CD4-positive, CD25-positive, alpha-beta regulatory T cell (primary cell): ENCODE measurements at regions not wholly inside any gene's neighbourhood (a gene's known extent, or its start where the extent isn't known, plus 50 kb on each side); places are given as distances from the start of the nearest gene placed in this dataset.

Source experiments
- ATAC-seq, 2 donors: fragments of 150-1000 bp; cut with Tn5 transposase; one replicate each; pipeline ENCODE4 v1.10.0; 2021; ENCODE audit warnings: low read depth in 2 of 2, moderate number of reproducible peaks in 2 of 2, moderate library complexity in 1 of 2
- DNase-seq, 3 donors: peaks; one replicate each; pipeline versions ENCODE4 v3.0.0 to v3.0.0-alpha.2; 2012 to 2022; ENCODE audit warnings: mixed read lengths in 1 of 3
- H3K27ac ChIP-seq: one replicate; pipeline ENCODE4 v1.7.0; 2013; ENCODE audit warnings: mild to moderate bottlenecking, low read length; ENCODE audit not compliant: insufficient read depth, poor library complexity, severe bottlenecking
- H3K27me3 ChIP-seq: one replicate; pipeline ENCODE4 v1.7.0; 2013; ENCODE audit warnings: low read length; ENCODE audit not compliant: control insufficient read depth, insufficient read depth
- H3K36me3 ChIP-seq: one replicate; pipeline ENCODE4 v1.7.0; 2013; ENCODE audit warnings: mild to moderate bottlenecking, low read length, moderate library complexity; ENCODE audit not compliant: control insufficient read depth, insufficient read depth
- H3K4me1 ChIP-seq: 2 replicates; pipeline ENCODE4 v1.7.0; 2013; ENCODE audit warnings: mild to moderate bottlenecking, low read length; ENCODE audit not compliant: insufficient read depth, control insufficient read depth, poor library complexity, severe bottlenecking
- H3K4me3 ChIP-seq: one replicate; pipeline ENCODE4 v1.7.0; 2013; ENCODE audit warnings: low read depth, mild to moderate bottlenecking, low read length, moderate library complexity
- H3K9me3 ChIP-seq, 2 experiments: 1 replicate in 1 of 2; 2 replicates in 1 of 2; pipeline ENCODE4 v1.7.0; 2013; ENCODE audit warnings: low read length in 2 of 2, mild to moderate bottlenecking in 1 of 2, moderate library complexity in 1 of 2; ENCODE audit not compliant: control insufficient read depth in 2 of 2
- H3K27ac Mint-ChIP-seq, 3 donors: one replicate each; pipeline ENCODE4 v1.8.0; 2020 to 2022; ENCODE audit warnings: mild to moderate bottlenecking in 3 of 3, mixed read lengths in 3 of 3, moderate library complexity in 2 of 3
- H3K27me3 Mint-ChIP-seq: one replicate; pipeline ENCODE4 v1.8.0; 2022; ENCODE audit warnings: mild to moderate bottlenecking, mixed read lengths
- H3K36me3 Mint-ChIP-seq: one replicate; pipeline ENCODE4 v1.8.0; 2020; ENCODE audit warnings: mixed read lengths
- H3K4me1 Mint-ChIP-seq, 4 donors: one replicate each; pipeline ENCODE4 v1.8.0; 2020 to 2022; ENCODE audit warnings: mixed read lengths in 4 of 4, mild to moderate bottlenecking in 1 of 4
- H3K4me3 Mint-ChIP-seq, 4 donors: one replicate each; pipeline ENCODE4 v1.8.0; 2020 to 2022; ENCODE audit warnings: mild to moderate bottlenecking in 4 of 4, mixed read lengths in 4 of 4, moderate library complexity in 3 of 4
- H3K9me3 Mint-ChIP-seq, 7 donors: one replicate each; pipeline ENCODE4 v1.8.0; 2020 to 2022; ENCODE audit warnings: mixed read lengths in 7 of 7, mild to moderate bottlenecking in 3 of 7, moderate library complexity in 2 of 7

DNA sequence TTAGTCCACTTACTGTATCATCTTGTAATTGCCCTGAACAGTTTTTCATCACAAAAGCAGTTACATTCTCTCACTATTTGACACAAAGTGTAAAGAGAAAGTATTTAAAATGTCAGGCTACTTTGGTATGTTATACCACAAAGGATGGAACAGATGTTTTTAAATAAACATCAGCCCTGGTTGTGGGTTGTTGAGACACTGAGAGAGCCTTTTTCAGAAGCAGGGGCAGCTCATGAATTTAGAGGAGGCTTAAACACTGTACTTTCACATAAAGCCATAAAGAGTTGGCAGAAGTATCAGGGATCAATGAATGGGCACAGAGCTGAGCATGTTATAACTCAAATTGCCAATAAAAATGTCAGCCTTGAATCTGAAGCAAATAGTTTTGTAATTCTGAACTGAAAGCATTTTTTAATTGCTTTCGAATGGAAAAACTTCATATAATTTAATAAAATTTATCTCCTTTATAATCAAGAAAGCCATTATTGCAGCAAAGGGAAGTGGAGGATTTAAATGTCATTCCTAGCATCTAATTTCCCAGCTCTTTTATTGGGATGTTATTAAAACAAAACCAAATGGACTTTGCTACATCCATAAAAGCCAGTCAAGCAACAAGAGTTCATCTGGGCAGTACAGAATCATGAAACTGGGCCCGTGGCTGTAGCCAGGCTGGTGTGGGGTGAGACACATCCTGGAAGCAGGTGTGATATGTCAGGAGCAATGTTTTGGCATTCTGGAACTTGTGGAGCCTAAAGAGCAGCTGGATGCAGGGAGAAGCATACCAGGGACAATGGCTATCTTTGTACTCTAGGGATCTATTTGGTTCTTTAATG is 95.1 kb upstream of the NT5C1B start:
- no peaks in the 10 kb centered on the region for H3K36me3 ChIP-seq
- no peak overlapping the region for H3K27ac ChIP-seq
- no peaks in the 10 kb centered on the region for H3K27me3 ChIP-seq
- H3K4me3 ChIP-seq = no peak overlapping the region
- peaks cover 5% of the 10 kb centered on the region for H3K36me3 Mint-ChIP-seq
- H3K4me3 Mint-ChIP-seq = no peak overlapping the region
- DNase-seq (no peak), ATAC-seq (no peak)
- H3K27me3 Mint-ChIP-seq = no peaks in the 10 kb centered on the region
- H3K9me3 Mint-ChIP-seq = peaks cover 0 to 4% (median 0%) of the 10 kb centered on the region in 7 donors
- H3K4me1 ChIP-seq = no peaks in the 10 kb centered on the region
- H3K27ac Mint-ChIP-seq = no peak overlapping the region
- H3K4me1 Mint-ChIP-seq = peaks cover 0 to 7% (median 0%) of the 10 kb centered on the region in 4 donors
- no peaks in the 10 kb centered on the region for H3K9me3 ChIP-seq

DNA sequence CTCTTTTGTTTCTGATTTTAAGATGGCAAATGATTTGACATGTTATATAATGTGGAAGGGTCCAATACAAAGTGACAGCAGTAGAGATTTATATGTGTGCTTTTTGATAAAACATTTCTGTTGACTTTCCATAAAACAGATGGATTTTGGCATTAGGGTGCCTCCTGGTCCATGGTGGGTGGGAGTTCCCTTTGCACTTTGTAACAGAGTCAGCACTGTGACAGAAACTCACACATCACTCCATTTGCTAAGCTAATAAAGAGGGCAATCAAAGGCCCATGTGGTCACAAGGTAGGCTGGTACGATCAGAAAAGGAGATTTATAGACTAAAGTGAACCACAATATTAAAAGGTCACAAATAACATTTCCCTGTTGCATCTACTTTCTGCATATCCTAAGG is 93.3 kb upstream of the NT5C1B start:
- Mint-ChIP-seq H3K9me3 (peaks cover 0 to 4% (median 0%) of the 10 kb centered on the region in 7 donors), H3K27ac (no peak overlapping the region), H3K27me3 (no peaks in the 10 kb centered on the region), H3K4me3 (no peak overlapping the region), H3K4me1 (peaks cover 0 to 7% (median 0%) of the 10 kb centered on the region in 4 donors), H3K36me3 (peaks cover 5% of the 10 kb centered on the region)
- Histone ChIP-seq H3K36me3 (no peaks in the 10 kb centered on the region), H3K27me3 (no peaks in the 10 kb centered on the region), H3K4me1 (no peaks in the 10 kb centered on the region), H3K27ac (no peak overlapping the region), H3K4me3 (no peak overlapping the region), H3K9me3 (no peaks in the 10 kb centered on the region)
- no peak for DNase-seq
- no peak for ATAC-seq

DNA sequence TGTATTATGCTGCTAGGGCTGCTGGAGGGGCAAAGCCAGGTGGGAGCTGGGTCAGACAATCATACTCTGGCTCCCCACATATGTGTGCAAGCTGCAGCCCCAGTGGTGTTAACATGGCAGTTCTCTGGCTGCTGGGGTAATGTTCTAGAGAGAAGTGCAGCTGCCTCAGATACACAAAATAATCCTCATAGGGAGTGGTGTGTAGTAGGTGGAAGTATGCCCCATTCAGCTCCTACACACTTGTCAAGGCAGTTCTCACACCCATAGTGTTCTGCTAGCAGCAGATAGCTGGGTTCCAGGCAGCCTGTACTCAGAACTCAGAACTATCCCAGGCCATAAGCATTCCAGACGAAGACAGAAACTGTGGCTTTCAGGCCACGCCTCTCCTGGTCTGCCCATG is 87.9 kb upstream of the NT5C1B start:
- Histone ChIP-seq H3K27me3 (no peaks in the 10 kb centered on the region), H3K36me3 (no peaks in the 10 kb centered on the region), H3K4me1 (no peaks in the 10 kb centered on the region), H3K27ac (no peak overlapping the region), H3K4me3 (no peak overlapping the region), H3K9me3 (peaks cover 5 to 16% of the 10 kb centered on the region in 2 experiments)
- H3K27me3 Mint-ChIP-seq = no peaks in the 10 kb centered on the region
- H3K4me3 Mint-ChIP-seq = no peak overlapping the region
- H3K27ac Mint-ChIP-seq = no peak overlapping the region
- peaks cover 0 to 4% (median 0%) of the 10 kb centered on the region in 4 donors for H3K4me1 Mint-ChIP-seq
- ATAC-seq (no peak), DNase-seq (no peak)
- peaks cover 0 to 30% (median 7%) of the 10 kb centered on the region in 7 donors for H3K9me3 Mint-ChIP-seq
- H3K36me3 Mint-ChIP-seq = peaks cover 13% of the 10 kb centered on the region

DNA sequence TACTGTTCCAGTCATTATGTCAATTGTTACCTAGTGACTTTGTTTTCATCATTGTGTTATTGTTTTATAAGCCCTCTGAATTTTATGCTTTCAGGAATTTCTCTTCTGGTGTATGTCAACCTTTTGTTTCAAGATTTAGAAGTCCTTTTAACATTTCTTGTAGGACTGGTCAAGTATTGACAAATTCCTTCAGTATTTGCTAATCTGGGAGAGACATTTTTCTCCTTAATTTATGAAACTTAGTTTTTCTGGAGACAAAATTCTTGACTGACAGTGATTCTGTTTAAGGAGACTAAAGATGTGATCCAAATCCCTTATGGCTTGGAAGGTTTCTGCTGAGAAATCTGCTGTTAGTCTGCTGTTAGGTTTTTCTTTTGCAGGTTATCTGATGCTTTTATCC is 84.9 kb upstream of the NT5C1B start:
- Mint-ChIP-seq H3K4me3 (no peak overlapping the region), H3K27ac (no peak overlapping the region), H3K9me3 (peaks cover 0 to 38% (median 10%) of the 10 kb centered on the region in 7 donors), H3K4me1 (no peaks in the 10 kb centered on the region), H3K27me3 (no peaks in the 10 kb centered on the region), H3K36me3 (peaks cover 12% of the 10 kb centered on the region)
- ATAC-seq (no peak), DNase-seq (no peak)
- peaks cover 8 to 16% of the 10 kb centered on the region in 2 experiments for H3K9me3 ChIP-seq
- H3K4me3 ChIP-seq = no peak overlapping the region
- no peaks in the 10 kb centered on the region for H3K36me3 ChIP-seq
- no peaks in the 10 kb centered on the region for H3K4me1 ChIP-seq
- H3K27me3 ChIP-seq = no peaks in the 10 kb centered on the region
- no peak overlapping the region for H3K27ac ChIP-seq

GRCh38 chr2:18671363-18671762 is 82.0 kb upstream of the NT5C1B start:
- H3K4me3 ChIP-seq = no peak overlapping the region
- peaks cover 26% of the 10 kb centered on the region for H3K36me3 Mint-ChIP-seq
- no peak for DNase-seq
- H3K9me3 Mint-ChIP-seq = peaks cover 0 to 45% (median 10%) of the 10 kb centered on the region in 7 donors
- no peak overlapping the region for H3K4me3 Mint-ChIP-seq
- no peaks in the 10 kb centered on the region for H3K27me3 Mint-ChIP-seq
- peaks cover 8 to 13% of the 10 kb centered on the region in 2 experiments for H3K9me3 ChIP-seq
- no peak overlapping the region for H3K27ac Mint-ChIP-seq
- H3K36me3 ChIP-seq = no peaks in the 10 kb centered on the region
- H3K4me1 Mint-ChIP-seq = no peaks in the 10 kb centered on the region
- no peak overlapping the region for H3K27ac ChIP-seq
- no peaks in the 10 kb centered on the region for H3K4me1 ChIP-seq
- no peaks in the 10 kb centered on the region for H3K27me3 ChIP-seq
- ATAC-seq = no peak

GRCh38 chr2:18668221-18668620 is 78.9 kb upstream of the NT5C1B start:
- no peaks in the 10 kb centered on the region for H3K27me3 Mint-ChIP-seq

GRCh38 chr2:18664421-18664820 is 75.1 kb upstream of the NT5C1B start:
- Histone ChIP-seq H3K4me3 (no peak overlapping the region), H3K9me3 (no peaks in the 10 kb centered on the region), H3K27me3 (no peaks in the 10 kb centered on the region), H3K36me3 (no peaks in the 10 kb centered on the region), H3K27ac (no peak overlapping the region), H3K4me1 (no peaks in the 10 kb centered on the region)
- H3K9me3 Mint-ChIP-seq = peaks cover 0 to 8% (median 2%) of the 10 kb centered on the region in 7 donors
- H3K4me1 Mint-ChIP-seq = peaks cover 0 to 3% (median 0%) of the 10 kb centered on the region in 4 donors
- no peak for DNase-seq
- H3K27ac Mint-ChIP-seq = no peak overlapping the region
- no peaks in the 10 kb centered on the region for H3K27me3 Mint-ChIP-seq
- no peak for ATAC-seq
- H3K36me3 Mint-ChIP-seq = peaks cover 16% of the 10 kb centered on the region
- no peak overlapping the region for H3K4me3 Mint-ChIP-seq

More at GRCh38 chr2:18668221-18668620, 78.9 kb upstream of the NT5C1B start:
- ATAC-seq (no peak), DNase-seq (no peak)
- no peak overlapping the region for H3K27ac ChIP-seq
- H3K4me3 ChIP-seq = no peak overlapping the region
- H3K4me3 Mint-ChIP-seq = no peak overlapping the region
- H3K36me3 ChIP-seq = no peaks in the 10 kb centered on the region
- peaks cover 24% of the 10 kb centered on the region for H3K36me3 Mint-ChIP-seq
- H3K9me3 ChIP-seq = peaks cover 0 to 4% of the 10 kb centered on the region in 2 experiments
- no peak overlapping the region for H3K27ac Mint-ChIP-seq
- no peaks in the 10 kb centered on the region for H3K4me1 ChIP-seq
- H3K4me1 Mint-ChIP-seq = peaks cover 0 to 3% (median 0%) of the 10 kb centered on the region in 4 donors
- no peaks in the 10 kb centered on the region for H3K27me3 ChIP-seq
- peaks cover 0 to 20% (median 10%) of the 10 kb centered on the region in 7 donors for H3K9me3 Mint-ChIP-seq

- Histone ChIP-seq H3K9me3 (no peaks in the 10 kb centered on the region), H3K4me1 (no peaks in the 10 kb centered on the region), H3K36me3 (no peaks in the 10 kb centered on the region), H3K27ac (no peak overlapping the region), H3K4me3 (no peak overlapping the region), H3K27me3 (no peaks in the 10 kb centered on the region)
- Mint-ChIP-seq H3K4me3 (no peak overlapping the region), H3K27ac (no peak overlapping the region), H3K36me3 (peaks cover 16% of the 10 kb centered on the region), H3K9me3 (peaks cover 0 to 8% (median 2%) of the 10 kb centered on the region in 7 donors), H3K27me3 (no peaks in the 10 kb centered on the region), H3K4me1 (peaks cover 0 to 3% (median 0%) of the 10 kb centered on the region in 4 donors)
- DNase-seq = no peak
- no peak for ATAC-seq
Observed at GRCh38 chr2:18663861-18664260, 74.5 kb upstream of the NT5C1B start.
